ENCODE measurements at regions not wholly inside any gene's neighbourhood (a gene's known extent, or its start where the extent isn't known, plus 50 kb on each side); places are given as distances from the start of the nearest gene placed in this dataset.

DNA sequence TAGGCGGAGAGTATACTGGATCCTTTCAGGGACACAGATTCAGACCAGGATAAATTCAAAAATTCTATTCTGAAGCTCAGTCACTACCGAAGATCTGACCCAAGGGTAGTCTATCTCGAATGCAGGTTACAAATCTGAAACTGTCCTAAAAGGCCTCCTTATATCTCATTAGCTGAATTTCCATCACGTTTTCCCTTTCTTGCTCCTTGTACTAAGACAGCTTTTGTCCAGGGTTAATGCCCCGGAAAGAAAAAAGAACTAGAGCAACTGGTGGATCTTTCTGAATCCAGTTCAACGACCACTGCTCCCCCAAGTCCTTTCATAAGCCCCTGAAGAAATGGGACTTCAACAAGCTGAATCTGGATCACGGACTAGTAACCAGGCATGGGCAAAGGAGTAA lies 97.5 kb upstream of the CCDC85A start:
- in situ Hi-C loops (cut with MboI): no loop called here
- ChIA-PET CTCF (interaction anchor here (1.1 kb wide), 1 partner anchor 15 kb away, joined by 3 read pairs; no protein-coding TSS in a partner anchor), RAD21 (ENCODE audit: unreplicated experiment) (no interaction called here), POLR2A (no interaction called here), SMC1A (ENCODE audit: uncharacterized antibody, unreplicated experiment) (interaction anchor here (2.1 kb wide), 1 partner anchor 13 kb away, joined by 5 read pairs; no protein-coding TSS in a partner anchor)
- no peaks in the 10 kb centered on the region for H3K79me2 ChIP-seq (ENCODE audit: control insufficient read depth, insufficient read depth, low read length)
- H3K9ac ChIP-seq (ENCODE audit: control insufficient read depth, insufficient read depth, low read length): no peak overlapping the region
- H3K4me3 ChIP-seq: no peak overlapping the region
- H3K36me3 ChIP-seq (ENCODE audit: control insufficient read depth in 2 of 2, insufficient read depth in 2 of 2, low read length in 1 of 2): no peaks in the 10 kb centered on the region
- TF ChIP-seq TCF7 (IDR thresholded peaks at IDR 0.05; ENCODE audit: borderline replicate concordance): no peak
- TF ChIP-seq CREB1 (IDR thresholded peaks at IDR 0.05; ENCODE audit: low read depth): no peak
- ATAC-seq: no peak
- FAIRE-seq: no peak
- H3K4me2 ChIP-seq (ENCODE audit: control insufficient read depth, insufficient read depth): no peak overlapping the region
- no TSS peak for BruUV-seq (replicated peaks)
- intact Hi-C loops (cut with micrococcal nuclease; ENCODE audit: unreplicated experiment): no loop called here
- no peaks in the 10 kb centered on the region for H4K20me1 ChIP-seq (ENCODE audit: control insufficient read depth, insufficient read depth)
- DNase-seq (ENCODE audit: low read depth, low spot score): no peak
- no peaks in the 10 kb centered on the region for H3K4me1 ChIP-seq (ENCODE audit: control insufficient read depth, insufficient read depth, low read length)
- no peak overlapping the region for H2AFZ ChIP-seq (ENCODE audit: control insufficient read depth, low read depth, low read length)
- 22% methylated on average over 7 of the region's 7 CpGs for WGBS (ENCODE audit: insufficient coverage, insufficient replicate concordance, low lambda C conversion rate, missing lambda C conversion rate)
- no peaks in the 10 kb centered on the region for H3K9me3 ChIP-seq (replicated peaks; ENCODE audit: control insufficient read depth, insufficient read depth, low read length)
- H3K27me3 ChIP-seq (replicated peaks in 1 of 2; ENCODE audit: control insufficient read depth in 2 of 2, insufficient read depth in 2 of 2, low read length in 1 of 2): no peaks in the 10 kb centered on the region
- H3K27ac ChIP-seq (ENCODE audit: control insufficient read depth, insufficient read depth): no peak overlapping the region

DNA sequence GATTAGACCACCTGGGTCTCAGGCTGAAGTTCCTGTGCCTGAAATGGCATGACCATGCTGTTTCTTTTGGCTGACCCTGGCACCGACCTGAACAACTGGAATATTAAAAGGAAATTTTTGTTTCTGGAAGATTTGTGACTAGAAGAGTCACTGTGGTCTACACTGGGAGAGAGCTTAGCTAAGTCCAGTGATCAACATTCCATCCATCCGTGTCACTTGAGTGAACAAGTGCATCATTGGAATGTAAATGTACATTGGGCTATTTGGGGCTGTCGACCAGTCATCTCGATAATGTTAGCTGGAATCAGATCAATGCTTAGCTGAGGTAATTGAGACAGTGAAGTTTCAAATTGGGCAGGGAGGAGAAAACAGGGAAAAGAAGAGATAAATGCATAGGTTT lies 95.4 kb upstream of the CCDC85A start:
- intact Hi-C loops (cut with micrococcal nuclease; ENCODE audit: unreplicated experiment): no loop called here
- no peaks in the 10 kb centered on the region for H3K9me3 ChIP-seq (replicated peaks; ENCODE audit: control insufficient read depth, insufficient read depth, low read length)
- no peaks in the 10 kb centered on the region for H3K36me3 ChIP-seq (ENCODE audit: control insufficient read depth in 2 of 2, insufficient read depth in 2 of 2, low read length in 1 of 2)
- BruUV-seq (replicated peaks): no TSS peak
- TF ChIP-seq BMI1 (IDR thresholded peaks at IDR 0.05; ENCODE audit: borderline replicate concordance) (no peak), FOXM1 (IDR thresholded peaks at IDR 0.05; ENCODE audit: low read depth, low read length) (no peak)
- H3K27ac ChIP-seq (ENCODE audit: control insufficient read depth, insufficient read depth): no peak overlapping the region
- ChIA-PET CTCF (no interaction called here), POLR2A (no interaction called here), RAD21 (ENCODE audit: unreplicated experiment) (no interaction called here), SMC1A (ENCODE audit: uncharacterized antibody, unreplicated experiment) (no interaction called here)
- in situ Hi-C loops (cut with MboI): no loop called here
- no peaks in the 10 kb centered on the region for H4K20me1 ChIP-seq (ENCODE audit: control insufficient read depth, insufficient read depth)
- H3K4me2 ChIP-seq (ENCODE audit: control insufficient read depth, insufficient read depth): no peak overlapping the region
- ATAC-seq: no peak
- no peaks in the 10 kb centered on the region for H3K79me2 ChIP-seq (ENCODE audit: control insufficient read depth, insufficient read depth, low read length)
- no peak for FAIRE-seq
- H3K9ac ChIP-seq (ENCODE audit: control insufficient read depth, insufficient read depth, low read length): no peak overlapping the region
- no peak overlapping the region for H2AFZ ChIP-seq (ENCODE audit: control insufficient read depth, low read depth, low read length)
- WGBS (ENCODE audit: insufficient coverage, insufficient replicate concordance, low lambda C conversion rate, missing lambda C conversion rate): 13% methylated on average over 4 of the region's 4 CpGs
- no peak overlapping the region for H3K4me3 ChIP-seq
- no peaks in the 10 kb centered on the region for H3K27me3 ChIP-seq (replicated peaks in 1 of 2; ENCODE audit: control insufficient read depth in 2 of 2, insufficient read depth in 2 of 2, low read length in 1 of 2)
- no peak for DNase-seq (ENCODE audit: low read depth, low spot score)
- no peaks in the 10 kb centered on the region for H3K4me1 ChIP-seq (ENCODE audit: control insufficient read depth, insufficient read depth, low read length)

Data from GM12878 (cell line).